MG63 (cell line): ENCODE measurements at regions not wholly inside any gene's neighbourhood (a gene's known extent, or its start where the extent isn't known, plus 50 kb on each side); places are given as distances from the start of the nearest gene placed in this dataset.

ENCODE experiments used
- DNase-seq: peaks from one replicate; pipeline ENCODE4 v3.0.0-alpha.2; 2020
- H3K27me3 ChIP-seq: fragments of 250-450 bp; sonication (Bioruptor Pico); 2 replicates; pipeline ENCODE4 v1.5.1; 2020; ENCODE audit warnings: mild to moderate bottlenecking, moderate library complexity
- H3K36me3 ChIP-seq: fragments of 250-450 bp; sonication (Bioruptor Pico); 2 replicates; pipeline ENCODE4 v1.5.1; 2020; ENCODE audit warnings: mild to moderate bottlenecking, moderate library complexity
- H3K4me3 ChIP-seq: fragments of 250-450 bp; sonication (Bioruptor Pico); 2 replicates; pipeline ENCODE4 v1.5.1; 2020; ENCODE audit warnings: mild to moderate bottlenecking, moderate library complexity
- H3K9me3 ChIP-seq: fragments of 250-450 bp; sonication (Bioruptor Pico); 2 replicates; pipeline ENCODE4 v1.5.1; 2020; ENCODE audit warnings: mild to moderate bottlenecking, moderate library complexity

- no peak for DNase-seq
Observed at GRCh38 chr9:134967547-134967930, 49.8 kb upstream of the FCN1 start.

GRCh38 chr9:134968011-134968822 lies 50.5 kb upstream of the FCN1 start:
- no peak for DNase-seq
- H3K4me3 ChIP-seq = no peak overlapping the region
- H3K36me3 ChIP-seq = no peaks in the 10 kb centered on the region
- H3K9me3 ChIP-seq = no peaks in the 10 kb centered on the region
- H3K27me3 ChIP-seq = peaks cover 16% of the 10 kb centered on the region

More at GRCh38 chr9:134967547-134967930, 49.8 kb upstream of the FCN1 start:
- Histone ChIP-seq H3K27me3 (peaks cover 9% of the 10 kb centered on the region), H3K36me3 (no peaks in the 10 kb centered on the region), H3K4me3 (no peak overlapping the region), H3K9me3 (no peaks in the 10 kb centered on the region)

- no peak overlapping the region for H3K4me3 ChIP-seq
- H3K9me3 ChIP-seq = no peaks in the 10 kb centered on the region
- no peak for DNase-seq
- peaks cover 21% of the 10 kb centered on the region for H3K27me3 ChIP-seq
- H3K36me3 ChIP-seq = no peaks in the 10 kb centered on the region
Observed at GRCh38 chr9:134968823-134969090, 51.0 kb upstream of the FCN1 start.

- Histone ChIP-seq H3K4me3 (no peak overlapping the region), H3K36me3 (no peaks in the 10 kb centered on the region), H3K27me3 (peaks cover 26% of the 10 kb centered on the region), H3K9me3 (no peaks in the 10 kb centered on the region)
- DNase-seq = no peak
Observed at GRCh38 chr9:134969156-134970045, 51.7 kb upstream of the FCN1 start.

GRCh38 chr9:134970198-134970597 lies 52.5 kb upstream of the FCN1 start:
- Histone ChIP-seq H3K4me3 (no peak overlapping the region), H3K9me3 (no peaks in the 10 kb centered on the region), H3K36me3 (no peaks in the 10 kb centered on the region), H3K27me3 (peaks cover 27% of the 10 kb centered on the region)
- no peak for DNase-seq

- no peaks in the 10 kb centered on the region for H3K36me3 ChIP-seq
- peaks cover 27% of the 10 kb centered on the region for H3K27me3 ChIP-seq
- no peak overlapping the region for H3K4me3 ChIP-seq
- no peaks in the 10 kb centered on the region for H3K9me3 ChIP-seq
- DNase-seq = no peak
Observed at GRCh38 chr9:134970719-134971118, 53.0 kb upstream of the FCN1 start.

GRCh38 chr9:134971196-134971595 lies 53.5 kb upstream of the FCN1 start:
- Histone ChIP-seq H3K4me3 (no peak overlapping the region), H3K9me3 (no peaks in the 10 kb centered on the region), H3K27me3 (peaks cover 27% of the 10 kb centered on the region), H3K36me3 (no peaks in the 10 kb centered on the region)
- no peak for DNase-seq

GRCh38 chr9:134971696-134972095 lies 54.0 kb upstream of the FCN1 start:
- Histone ChIP-seq H3K36me3 (no peaks in the 10 kb centered on the region), H3K9me3 (no peaks in the 10 kb centered on the region), H3K4me3 (no peak overlapping the region), H3K27me3 (peaks cover 27% of the 10 kb centered on the region)
- DNase-seq = no peak

GRCh38 chr9:134972140-134972539 lies 54.4 kb upstream of the FCN1 start:
- Histone ChIP-seq H3K4me3 (no peak overlapping the region), H3K9me3 (no peaks in the 10 kb centered on the region), H3K36me3 (no peaks in the 10 kb centered on the region), H3K27me3 (peaks cover 27% of the 10 kb centered on the region)
- DNase-seq = no peak

GRCh38 chr9:134975253-134975652 lies 57.5 kb upstream of the FCN1 start:
- no peaks in the 10 kb centered on the region for H3K36me3 ChIP-seq
- DNase-seq = no peak
- no peaks in the 10 kb centered on the region for H3K9me3 ChIP-seq
- no peak overlapping the region for H3K4me3 ChIP-seq
- peaks cover 25% of the 10 kb centered on the region for H3K27me3 ChIP-seq

GRCh38 chr9:134976403-134976802 lies 58.7 kb upstream of the FCN1 start:
- Histone ChIP-seq H3K27me3 (peaks cover 25% of the 10 kb centered on the region), H3K36me3 (no peaks in the 10 kb centered on the region), H3K4me3 (no peak overlapping the region), H3K9me3 (no peaks in the 10 kb centered on the region)
- no peak for DNase-seq

- no peaks in the 10 kb centered on the region for H3K36me3 ChIP-seq
- no peak for DNase-seq
- peaks cover 11% of the 10 kb centered on the region for H3K27me3 ChIP-seq
- no peak overlapping the region for H3K4me3 ChIP-seq
- no peaks in the 10 kb centered on the region for H3K9me3 ChIP-seq
Observed at GRCh38 chr9:134978272-134978671, 60.6 kb upstream of the FCN1 start.

- no peaks in the 10 kb centered on the region for H3K36me3 ChIP-seq
- no peaks in the 10 kb centered on the region for H3K9me3 ChIP-seq
- H3K4me3 ChIP-seq = no peak overlapping the region
- no peaks in the 10 kb centered on the region for H3K27me3 ChIP-seq
- no peak for DNase-seq
Observed at GRCh38 chr9:134980516-134980915, 62.8 kb upstream of the FCN1 start.

GRCh38 chr9:134980991-134981390 lies 63.3 kb upstream of the FCN1 start:
- H3K9me3 ChIP-seq = no peaks in the 10 kb centered on the region
- H3K27me3 ChIP-seq = no peaks in the 10 kb centered on the region
- no peak for DNase-seq
- no peak overlapping the region for H3K4me3 ChIP-seq
- no peaks in the 10 kb centered on the region for H3K36me3 ChIP-seq

GRCh38 chr9:134981829-134982228 lies 64.1 kb upstream of the FCN1 start:
- DNase-seq = no peak
- H3K36me3 ChIP-seq = no peaks in the 10 kb centered on the region

GRCh38 chr9:134982311-134982710 lies 64.6 kb upstream of the FCN1 start:
- 0 out of 2 replicates have a peak, but pooled peaks cover 2% of the 10 kb centered on the region for H3K9me3 ChIP-seq
- H3K4me3 ChIP-seq = no peak overlapping the region
- H3K36me3 ChIP-seq = no peaks in the 10 kb centered on the region
- no peaks in the 10 kb centered on the region for H3K27me3 ChIP-seq
- no peak for DNase-seq

More at GRCh38 chr9:134981829-134982228, 64.1 kb upstream of the FCN1 start:
- H3K4me3 ChIP-seq = no peak overlapping the region
- H3K27me3 ChIP-seq = no peaks in the 10 kb centered on the region
- no peaks in the 10 kb centered on the region for H3K9me3 ChIP-seq

GRCh38 chr9:134983074-134983473 lies 65.4 kb upstream of the FCN1 start:
- H3K36me3 ChIP-seq = no peaks in the 10 kb centered on the region
- no peak for DNase-seq
- no peaks in the 10 kb centered on the region for H3K27me3 ChIP-seq
- H3K4me3 ChIP-seq = no peak overlapping the region
- H3K9me3 ChIP-seq = 0 out of 2 replicates have a peak, but pooled peaks cover 2% of the 10 kb centered on the region
